ENCODE measurements at regions not wholly inside any gene's neighbourhood (a gene's known extent, or its start where the extent isn't known, plus 50 kb on each side); places are given as distances from the start of the nearest gene placed in this dataset.

DNA sequence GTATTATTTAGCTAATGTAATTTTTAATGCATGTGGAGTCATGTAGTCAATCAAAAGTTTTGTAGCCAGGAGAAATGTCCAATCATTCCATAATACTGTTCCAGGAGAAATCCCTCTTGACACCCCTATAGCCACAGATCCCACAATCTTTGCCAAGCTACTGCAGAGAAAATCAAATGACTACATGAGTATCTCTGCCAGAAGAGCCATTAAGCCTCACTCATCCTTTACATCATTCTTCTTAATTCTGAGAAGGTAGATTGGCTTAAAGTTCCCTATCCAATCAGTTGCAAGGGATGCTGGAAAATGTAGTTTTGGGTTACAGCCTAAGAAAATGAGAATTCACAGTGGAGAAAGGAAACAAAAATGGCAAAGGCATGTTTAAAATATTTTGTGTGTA lies 502.1 kb downstream of the ZBBX start (continued):
- TF ChIP-seq BRF1 (IDR thresholded peaks at IDR 0.05; ENCODE audit: borderline replicate concordance, extremely low read depth, insufficient read length): no peak
- no peak for TF ChIP-seq CREM (IDR thresholded peaks at IDR 0.05; ENCODE audit: low read depth)
- no peak for TF ChIP-seq ZNF224 (CRISPR knock-in tag; IDR thresholded peaks at IDR 0.05)

DNA sequence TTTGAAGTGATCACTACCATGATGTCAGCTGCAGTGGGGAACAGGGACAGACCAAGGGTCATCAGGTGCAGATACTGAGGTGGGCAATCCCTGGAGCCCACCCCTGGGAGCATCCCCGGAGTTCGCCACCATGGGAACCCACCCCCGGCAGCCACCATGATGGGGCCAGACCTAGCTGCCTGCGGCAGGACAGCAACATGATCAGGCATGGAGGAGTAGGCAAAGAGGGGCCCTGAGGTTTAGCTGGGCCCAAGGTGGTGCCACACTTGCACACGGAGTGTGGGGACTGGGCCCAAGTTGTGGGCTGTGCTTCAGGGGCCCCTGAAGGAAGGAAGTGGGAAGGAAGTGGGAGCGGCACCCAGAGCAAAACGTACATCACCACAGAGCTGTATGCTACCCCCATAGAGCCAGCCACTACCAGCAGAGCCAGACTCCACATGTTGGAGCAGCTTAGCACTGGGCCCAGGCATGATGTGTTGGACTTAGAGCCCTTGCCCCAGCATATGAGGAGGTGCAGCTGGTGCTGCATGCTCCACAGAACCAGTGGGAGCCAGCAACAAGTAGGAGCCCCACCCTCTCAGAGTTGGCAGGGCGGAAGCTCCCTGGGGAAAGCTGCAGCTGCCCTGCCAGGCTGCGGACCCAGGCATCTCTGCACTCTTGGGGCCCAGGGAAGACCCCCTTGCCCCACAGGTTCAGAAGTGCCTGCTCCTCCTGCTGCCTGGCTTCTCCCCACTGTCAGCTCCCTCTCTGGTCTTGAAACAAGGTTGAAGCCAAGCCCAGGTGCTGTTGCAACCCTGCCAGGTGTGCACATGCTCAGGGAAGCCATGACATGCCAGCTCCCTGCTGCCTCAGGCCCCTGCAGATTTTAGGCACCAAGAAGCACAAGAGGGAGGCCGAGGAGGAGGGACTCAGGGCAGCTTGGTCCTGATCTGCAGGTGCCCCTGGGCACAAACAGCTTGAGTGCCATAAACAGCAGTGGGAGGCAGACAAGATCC lies 515.3 kb downstream of the ZBBX start:
- no peaks in the 10 kb centered on the region for H3K36me3 ChIP-seq (ENCODE audit: control insufficient read depth, insufficient read depth, low read length)
- CTCF ChIA-PET (ENCODE audit: low intra/inter-chr PET ratio): no interaction called here
- in situ Hi-C loops (cut with MboI): no loop called here
- no peak for FAIRE-seq
- H3K27me3 ChIP-seq (ENCODE audit: control insufficient read depth in 2 of 2, insufficient read depth in 2 of 2, low read length in 2 of 2): no peaks in the 10 kb centered on the region
- H3K4me2 ChIP-seq (ENCODE audit: insufficient read depth, low read length): no peak overlapping the region
- H3K9me1 ChIP-seq (ENCODE audit: control insufficient read depth, insufficient read depth, low read length): no peaks in the 10 kb centered on the region
- POLR2A ChIA-PET: no interaction called here
- DNase-seq (ENCODE audit: extremely low read depth in 1 of 4, low spot score in 3 of 4): no peak
- H3K27ac ChIP-seq (ENCODE audit: extremely low read depth, low read depth, low read length): no peak overlapping the region
- no peaks in the 10 kb centered on the region for H3K4me1 ChIP-seq (replicated peaks in 1 of 2; ENCODE audit: control insufficient read depth in 2 of 2, insufficient read depth in 2 of 2, low read length in 2 of 2)
- no TSS peak for BruUV-seq (replicated peaks)
- H2AFZ ChIP-seq (ENCODE audit: low read depth, low read length): no peak overlapping the region
- H3K9ac ChIP-seq (ENCODE audit: insufficient read depth in 1 of 2, low read depth in 2 of 2, low read length in 2 of 2): no peak overlapping the region
- ATAC-seq: no peak
- H3K79me2 ChIP-seq (ENCODE audit: control insufficient read depth, insufficient read depth, low read length): no peaks in the 10 kb centered on the region
- WGBS (ENCODE audit: insufficient coverage, low coverage, missing lambda C conversion rate): 2% methylated on average over 10 of the region's 10 CpGs
- H3K4me3 ChIP-seq: no peak overlapping the region
- intact Hi-C loops (cut with micrococcal nuclease): no loop called here
- no peaks in the 10 kb centered on the region for H3K9me3 ChIP-seq (replicated peaks; ENCODE audit: control insufficient read depth, insufficient read depth, low read depth, low read length)
- H4K20me1 ChIP-seq (replicated peaks; ENCODE audit: control insufficient read depth, insufficient read depth, low read length): no peaks in the 10 kb centered on the region
- TF ChIP-seq POLR2H (tag; IDR thresholded peaks at IDR 0.05; ENCODE audit: low read depth) (no peak), ZNF589 (CRISPR knock-in tag; IDR thresholded peaks at IDR 0.05; ENCODE audit: low read depth) (no peak), POLR2A (conservative IDR thresholded peaks at IDR 0.05) (no peak), ZBTB1 (CRISPR knock-in tag; IDR thresholded peaks at IDR 0.05; ENCODE audit: borderline replicate concordance, low read depth) (no peak), PHB2 (IDR thresholded peaks at IDR 0.05; ENCODE audit: low read depth) (no peak), OTX1 (CRISPR knock-in tag; IDR thresholded peaks at IDR 0.05) (no peak), PTBP1 (IDR thresholded peaks at IDR 0.05; ENCODE audit: low read depth, low read length) (no peak), BCOR (IDR thresholded peaks at IDR 0.05) (no peak), ILF3 (IDR thresholded peaks at IDR 0.05; ENCODE audit: borderline replicate concordance) (no peak), E2F5 (CRISPR knock-in tag; IDR thresholded peaks at IDR 0.05) (no peak), TAL1 (IDR thresholded peaks at IDR 0.05) (no peak), PHF21A (IDR thresholded peaks at IDR 0.05; ENCODE audit: borderline replicate concordance, low read depth) (no peak), ZSCAN29 (IDR thresholded peaks at IDR 0.05) (no peak)
- TF ChIP-seq, protein P1, sequence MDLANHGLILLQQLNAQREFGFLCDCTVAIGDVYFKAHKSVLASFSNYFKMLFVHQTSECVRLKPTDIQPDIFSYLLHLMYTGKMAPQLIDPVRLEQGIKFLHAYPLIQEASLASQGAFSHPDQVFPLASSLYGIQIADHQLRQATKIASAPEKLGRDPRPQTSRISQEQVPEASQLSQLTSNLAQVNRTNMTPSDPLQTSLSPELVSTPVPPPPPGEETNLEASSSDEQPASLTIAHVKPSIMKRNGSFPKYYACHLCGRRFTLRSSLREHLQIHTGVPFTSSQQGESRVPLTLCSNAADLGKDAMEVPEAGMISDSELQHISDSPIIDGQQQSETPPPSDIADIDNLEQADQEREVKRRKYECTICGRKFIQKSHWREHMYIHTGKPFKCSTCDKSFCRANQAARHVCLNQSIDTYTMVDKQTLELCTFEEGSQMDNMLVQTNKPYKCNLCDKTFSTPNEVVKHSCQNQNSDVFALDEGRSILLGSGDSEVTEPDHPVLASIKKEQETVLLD (IDR thresholded peaks at IDR 0.05): no peak
- TF ChIP-seq, protein P2, sequence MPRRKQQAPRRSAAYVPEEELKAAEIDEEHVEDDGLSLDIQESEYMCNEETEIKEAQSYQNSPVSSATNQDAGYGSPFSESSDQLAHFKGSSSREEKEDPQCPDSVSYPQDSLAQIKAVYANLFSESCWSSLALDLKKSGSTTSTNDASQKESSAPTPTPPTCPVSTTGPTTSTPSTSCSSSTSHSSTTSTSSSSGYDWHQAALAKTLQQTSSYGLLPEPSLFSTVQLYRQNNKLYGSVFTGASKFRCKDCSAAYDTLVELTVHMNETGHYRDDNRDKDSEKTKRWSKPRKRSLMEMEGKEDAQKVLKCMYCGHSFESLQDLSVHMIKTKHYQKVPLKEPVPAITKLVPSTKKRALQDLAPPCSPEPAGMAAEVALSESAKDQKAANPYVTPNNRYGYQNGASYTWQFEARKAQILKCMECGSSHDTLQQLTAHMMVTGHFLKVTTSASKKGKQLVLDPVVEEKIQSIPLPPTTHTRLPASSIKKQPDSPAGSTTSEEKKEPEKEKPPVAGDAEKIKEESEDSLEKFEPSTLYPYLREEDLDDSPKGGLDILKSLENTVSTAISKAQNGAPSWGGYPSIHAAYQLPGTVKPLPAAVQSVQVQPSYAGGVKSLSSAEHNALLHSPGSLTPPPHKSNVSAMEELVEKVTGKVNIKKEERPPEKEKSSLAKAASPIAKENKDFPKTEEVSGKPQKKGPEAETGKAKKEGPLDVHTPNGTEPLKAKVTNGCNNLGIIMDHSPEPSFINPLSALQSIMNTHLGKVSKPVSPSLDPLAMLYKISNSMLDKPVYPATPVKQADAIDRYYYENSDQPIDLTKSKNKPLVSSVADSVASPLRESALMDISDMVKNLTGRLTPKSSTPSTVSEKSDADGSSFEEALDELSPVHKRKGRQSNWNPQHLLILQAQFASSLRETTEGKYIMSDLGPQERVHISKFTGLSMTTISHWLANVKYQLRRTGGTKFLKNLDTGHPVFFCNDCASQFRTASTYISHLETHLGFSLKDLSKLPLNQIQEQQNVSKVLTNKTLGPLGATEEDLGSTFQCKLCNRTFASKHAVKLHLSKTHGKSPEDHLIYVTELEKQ (CRISPR knock-in tag; IDR thresholded peaks at IDR 0.05): no peak

Data from K562 (cell line).